GM18870 (cell line): ENCODE measurements at regions not wholly inside any gene's neighbourhood (a gene's known extent, or its start where the extent isn't known, plus 50 kb on each side); places are given as distances from the start of the nearest gene placed in this dataset.
"Not testable (repeated sequence)": the region's sequence is repeated elsewhere in the genome, so short reads cannot be mapped to it uniquely, and the experiment has no call there.

ENCODE experiments used
- ATAC-seq: cut with Tn5 transposase; IDR thresholded peaks from one replicate; pipeline ENCODE4 v1.9.1; 2021; ENCODE audit warnings: moderate library complexity; ENCODE audit not compliant: unreplicated experiment

- not testable (repeated sequence) for ATAC-seq
These were observed 266.6 kb downstream of the IRS1 start for GRCh38 chr2:226532976-226533375.

DNA sequence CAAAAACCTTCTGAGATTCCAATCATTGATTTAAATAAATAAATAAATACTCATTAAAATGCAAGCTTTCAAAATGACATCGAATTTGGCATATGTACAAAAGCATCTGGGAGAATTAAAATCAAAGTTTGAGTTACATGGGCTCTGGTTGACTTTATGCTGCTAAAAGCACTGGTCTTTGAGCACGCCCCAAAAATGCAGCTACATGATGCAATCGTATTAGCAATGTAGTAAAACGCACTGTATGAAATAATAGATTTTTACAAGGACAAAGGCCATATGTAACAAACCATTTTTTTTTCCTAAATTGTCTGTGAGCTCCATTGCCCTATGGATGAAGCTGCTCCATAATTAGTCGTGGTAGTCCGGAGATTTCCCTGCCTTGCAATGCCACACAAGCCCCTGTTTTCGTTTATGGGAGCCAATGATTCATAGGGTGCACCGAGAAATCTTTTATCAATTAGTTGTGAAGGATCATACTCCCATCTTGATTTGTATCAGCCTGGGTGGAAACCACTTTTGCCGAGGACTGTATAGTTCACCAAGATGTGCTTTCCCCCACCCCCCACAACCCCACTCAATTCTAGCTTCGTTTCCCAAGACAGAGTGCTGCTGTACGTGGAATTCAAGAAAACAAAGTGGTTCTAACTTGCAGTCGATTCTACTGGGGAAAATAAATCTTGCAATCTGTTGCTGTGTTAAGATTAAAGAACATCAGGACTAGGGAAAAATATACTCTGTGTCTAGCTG lies 268.4 kb downstream of the IRS1 start:
- ATAC-seq, result no peak

GRCh38 chr2:226529556-226529955 lies 270.1 kb downstream of the IRS1 start:
- ATAC-seq, result no peak

DNA sequence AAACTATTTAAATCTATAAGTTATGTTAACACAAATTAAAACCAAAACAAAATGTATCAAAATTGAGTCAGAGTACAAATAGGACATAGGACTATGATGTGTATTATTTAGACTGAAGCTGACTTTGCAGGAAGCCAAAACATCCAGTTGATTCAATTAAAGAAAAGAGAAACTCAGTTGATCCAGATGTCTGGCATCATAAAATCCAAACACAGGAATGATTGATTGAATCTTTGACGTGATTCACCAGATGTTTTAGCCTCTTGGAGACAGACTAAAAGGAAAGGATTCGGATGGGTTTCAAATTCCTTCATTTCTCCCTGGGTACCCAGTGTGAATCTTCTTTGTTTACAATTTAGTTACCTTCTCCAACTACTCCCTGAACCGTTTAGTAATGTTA lies 272.9 kb downstream of the IRS1 start:
- no peak for ATAC-seq

- ATAC-seq, result no peak
These were observed 275.2 kb downstream of the IRS1 start for GRCh38 chr2:226524381-226524843.

DNA sequence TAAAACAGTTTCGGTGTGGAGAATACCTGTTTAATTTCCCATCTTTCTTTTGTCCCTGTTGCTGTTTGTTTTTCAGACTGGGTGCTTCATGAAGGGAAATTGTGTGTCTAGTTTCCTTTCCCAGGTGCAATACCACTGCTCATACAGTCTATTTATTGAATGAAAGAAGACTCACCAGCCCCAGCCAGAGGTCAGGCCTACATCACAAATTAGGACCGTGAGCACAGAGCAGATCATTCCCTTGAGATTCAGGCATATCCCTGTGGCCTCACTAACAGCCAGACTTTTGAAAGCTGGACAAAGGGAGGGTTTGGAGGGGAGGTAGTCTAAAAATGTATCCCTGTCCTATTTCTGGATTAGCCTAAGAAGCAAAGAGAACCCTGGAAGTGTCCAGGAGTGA lies 278.9 kb downstream of the IRS1 start:
- no peak for ATAC-seq

DNA sequence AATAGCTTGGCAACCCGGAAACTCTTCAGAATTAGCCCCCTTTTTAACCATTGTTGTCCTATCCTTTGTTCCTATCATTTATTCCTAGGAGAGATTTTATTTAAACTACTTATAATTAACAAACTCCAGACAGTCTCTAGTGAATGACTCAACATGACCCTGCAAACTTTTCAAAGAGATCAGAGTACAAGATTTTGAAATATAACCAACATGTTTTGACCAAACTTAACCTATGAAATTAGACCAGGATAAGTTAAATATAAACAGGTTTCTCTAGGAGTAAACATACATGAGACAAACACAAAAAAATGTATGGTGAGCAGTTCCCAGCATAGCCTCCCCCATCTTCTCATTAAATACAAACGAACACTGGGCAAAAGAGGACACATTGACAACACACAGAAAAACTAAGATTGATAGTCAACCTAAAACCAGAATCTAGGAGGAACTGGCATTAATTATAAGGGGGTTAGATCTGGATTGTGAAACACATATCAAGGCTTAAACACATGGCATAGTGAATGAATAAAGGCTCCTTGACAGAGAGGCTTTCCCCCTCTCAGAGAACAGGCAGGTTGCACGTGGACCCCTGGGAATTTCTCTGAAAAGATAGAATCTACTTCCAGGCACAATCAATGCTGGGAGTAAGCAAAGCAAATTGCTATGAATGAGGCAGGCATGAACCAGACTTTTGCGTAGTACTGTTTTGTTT lies 284.1 kb downstream of the IRS1 start:
- ATAC-seq, result no peak

GRCh38 chr2:226514895-226515294 lies 284.7 kb downstream of the IRS1 start:
- ATAC-seq, result no peak

DNA sequence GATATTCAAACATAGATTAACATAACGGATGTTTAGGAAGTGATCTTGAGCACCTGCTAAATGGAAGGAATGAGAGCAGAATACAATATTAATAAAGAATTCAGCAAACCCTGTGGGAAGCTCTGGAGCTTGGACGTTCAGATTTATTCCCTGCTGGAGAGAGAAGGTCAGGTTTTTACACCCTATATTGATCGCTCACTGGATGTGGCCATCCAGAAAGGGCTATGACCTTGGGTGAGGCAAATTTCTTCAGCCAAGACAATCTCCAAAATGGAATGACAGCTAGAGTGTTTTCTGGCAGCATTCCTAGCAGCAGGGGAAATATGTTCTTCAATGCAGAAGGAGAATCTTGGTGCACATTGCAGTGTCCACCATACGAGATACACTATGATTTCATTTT lies 288.3 kb downstream of the IRS1 start:
- no peak for ATAC-seq

DNA sequence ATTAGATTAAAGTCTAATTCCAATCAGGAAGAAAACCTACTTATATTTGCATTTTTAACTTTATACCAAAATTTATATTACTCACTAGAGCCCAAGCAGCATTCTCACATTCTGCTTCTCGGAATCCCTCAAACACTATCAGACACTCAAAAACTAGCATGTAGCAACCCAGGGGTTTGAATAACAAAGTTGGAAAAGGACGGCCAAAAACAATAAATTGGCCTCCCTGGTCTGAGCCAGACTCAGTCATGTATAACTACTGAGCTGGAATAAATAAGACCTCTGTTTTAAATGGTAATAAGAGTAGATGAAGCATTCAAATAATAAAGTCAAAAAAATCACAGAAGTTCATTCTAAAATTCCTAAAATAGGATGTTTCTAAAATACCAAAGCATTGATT lies 290.9 kb downstream of the IRS1 start:
- no peak for ATAC-seq

DNA sequence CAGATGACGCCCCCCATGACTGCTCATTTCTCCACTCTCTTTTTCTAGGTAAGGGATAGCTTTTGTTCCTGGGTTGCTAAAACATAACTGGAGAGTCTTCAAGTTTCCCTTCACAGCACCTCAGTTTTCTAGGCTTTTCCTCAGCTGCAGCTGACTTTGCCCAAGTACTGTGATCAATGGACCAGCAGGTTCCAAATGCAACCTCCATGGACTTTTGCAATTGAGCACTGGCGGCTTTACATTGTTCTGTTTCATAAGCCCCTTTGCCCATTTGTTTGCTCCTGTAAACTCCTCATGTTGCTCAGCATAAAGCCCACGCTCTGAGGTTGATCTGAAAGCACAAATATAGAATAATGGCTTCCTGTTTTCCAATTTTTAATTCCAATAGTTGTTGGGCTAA lies 291.6 kb downstream of the IRS1 start:
- no peak for ATAC-seq

- no peak for ATAC-seq
These were observed 302.3 kb downstream of the IRS1 start for GRCh38 chr2:226497146-226497909.

- ATAC-seq, result no peak
These were observed 303.4 kb downstream of the IRS1 start for GRCh38 chr2:226496273-226496550.

- no peak for ATAC-seq
These were observed 304.0 kb downstream of the IRS1 start for GRCh38 chr2:226495466-226496272.

DNA sequence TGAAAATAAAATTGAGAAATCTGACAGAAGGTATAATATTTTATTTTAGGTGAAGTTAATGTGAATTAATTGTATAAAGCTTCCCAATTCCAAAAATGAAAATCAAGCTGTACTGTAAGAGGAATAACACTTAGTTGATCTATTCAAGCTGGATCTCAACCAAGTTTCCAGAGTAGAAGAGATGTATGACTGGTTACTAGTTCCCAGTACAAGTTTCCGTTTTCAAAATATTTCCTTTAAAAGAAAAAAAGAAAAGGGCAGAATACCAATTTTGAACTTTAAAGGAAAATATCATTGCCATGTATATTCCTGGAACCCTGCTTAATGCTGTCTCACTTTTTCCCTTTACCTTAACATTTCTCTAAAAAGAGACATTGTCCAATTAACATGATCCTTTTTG lies 308.5 kb downstream of the IRS1 start:
- no peak for ATAC-seq

DNA sequence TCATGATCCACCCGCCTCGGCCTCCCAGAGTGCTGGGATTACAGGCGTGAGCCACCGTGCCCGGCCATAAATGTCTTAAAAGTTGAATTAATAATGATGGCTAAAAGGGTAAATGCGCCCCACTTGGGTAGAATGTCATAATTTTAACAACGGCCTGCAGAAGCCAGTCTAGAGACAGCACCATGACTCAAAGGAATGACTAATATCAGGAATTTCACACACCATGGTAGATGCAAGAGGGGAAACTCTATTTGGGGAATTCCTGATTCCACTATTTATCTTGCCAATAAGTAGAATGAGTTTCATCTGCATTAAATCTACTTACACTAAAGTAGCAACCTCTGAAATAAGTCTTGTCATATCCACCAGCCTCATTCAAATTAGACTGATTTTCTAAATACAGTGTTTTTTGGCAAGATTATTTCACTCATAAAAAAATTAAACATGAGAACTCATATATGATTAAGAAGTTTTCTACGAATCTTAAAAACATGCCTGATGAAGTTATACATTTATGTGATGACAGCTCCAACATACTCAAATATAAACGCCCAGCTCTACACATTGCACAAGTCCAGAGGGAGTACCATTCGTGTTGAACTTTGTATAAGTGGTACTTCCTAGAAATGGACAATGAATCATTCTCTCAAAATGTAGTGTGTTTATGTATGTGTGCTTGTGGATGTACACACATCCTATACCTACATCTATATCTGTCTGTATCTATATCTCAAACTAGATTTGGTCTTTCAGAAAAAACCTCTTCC lies 309.7 kb downstream of the IRS1 start:
- peak; percentile 88 for ATAC-seq

DNA sequence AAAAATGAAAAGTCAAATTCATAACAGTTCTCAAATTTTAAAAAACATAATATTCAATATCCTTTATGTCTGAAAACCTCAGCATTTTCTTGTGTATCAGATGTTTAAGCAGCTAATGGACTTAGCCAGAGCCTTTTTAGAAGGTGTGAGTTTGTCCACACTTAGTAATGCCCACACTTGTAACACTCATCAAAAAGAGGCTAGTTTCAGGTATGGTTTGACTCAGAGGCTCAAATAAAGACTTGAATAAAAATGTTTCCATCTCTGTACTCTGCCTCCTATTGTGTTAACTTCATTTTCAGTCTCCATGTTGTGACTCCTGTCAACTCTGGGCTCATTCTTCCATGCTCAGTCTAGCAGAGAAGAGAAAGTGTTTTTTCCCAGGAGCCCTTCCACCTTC lies 311.6 kb downstream of the IRS1 start:
- no peak for ATAC-seq

DNA sequence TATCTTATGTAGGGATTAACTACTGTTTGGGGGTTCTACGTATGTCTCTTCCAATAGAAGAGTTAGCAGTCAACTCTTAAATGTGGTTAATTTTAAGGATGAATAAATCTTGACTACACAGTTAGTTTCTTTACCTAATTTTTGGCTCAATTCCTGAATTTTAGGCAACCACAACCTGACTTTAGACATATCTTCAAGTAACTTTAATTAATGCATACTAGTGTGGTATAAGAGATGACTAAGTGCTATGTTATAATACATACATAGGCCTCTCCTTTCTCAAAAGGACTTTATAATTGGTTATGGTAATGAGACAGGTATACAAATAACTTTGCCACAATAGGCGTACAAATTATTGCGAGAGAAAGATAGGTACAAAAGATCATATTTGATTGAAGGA lies 312.0 kb downstream of the IRS1 start:
- no peak for ATAC-seq

- no peak for ATAC-seq
These were observed 315.6 kb downstream of the IRS1 start for GRCh38 chr2:226483745-226484619.
